ENCODE measurements at regions not wholly inside any gene's neighbourhood (a gene's known extent, or its start where the extent isn't known, plus 50 kb on each side); places are given as distances from the start of the nearest gene placed in this dataset.

- Mint-ChIP-seq H3K36me3 (ENCODE audit: low read depth) (no peaks in the 10 kb centered on the region), H3K4me1 (ENCODE audit: low read depth) (peaks cover 12% of the 10 kb centered on the region), H3K9me3 (no peaks in the 10 kb centered on the region), H3K27me3 (ENCODE audit: low read depth) (peaks cover 3% of the 10 kb centered on the region), H3K27ac (no peak overlapping the region), H3K4me3 (no peak overlapping the region)
- intact Hi-C loops (cut with micrococcal nuclease): no loop called here
- DNase-seq: no peak
- CTCF ChIA-PET: no interaction called here
These were observed 308.4 kb upstream of the MYT1L start for GRCh38 chr2:2639251-2640139.

GRCh38 chr2:2638547-2639220, 307.6 kb upstream of the MYT1L start:
- peaks cover 3% of the 10 kb centered on the region for H3K27me3 Mint-ChIP-seq (ENCODE audit: low read depth)
- CTCF ChIA-PET: no interaction called here
- no peak overlapping the region for H3K27ac Mint-ChIP-seq
- no peaks in the 10 kb centered on the region for H3K36me3 Mint-ChIP-seq (ENCODE audit: low read depth)
- no peak overlapping the region for H3K4me3 Mint-ChIP-seq
- intact Hi-C loops (cut with micrococcal nuclease): no loop called here
- DNase-seq: no peak
- peaks cover 4% of the 10 kb centered on the region for H3K4me1 Mint-ChIP-seq (ENCODE audit: low read depth)
- no peaks in the 10 kb centered on the region for H3K9me3 Mint-ChIP-seq

- no peak for DNase-seq
These were observed 305.7 kb upstream of the MYT1L start for GRCh38 chr2:2636813-2637212.

GRCh38 chr2:2635025-2635528, 304.0 kb upstream of the MYT1L start:
- Mint-ChIP-seq H3K9me3 (no peaks in the 10 kb centered on the region), H3K27me3 (ENCODE audit: low read depth) (peaks cover 3% of the 10 kb centered on the region), H3K36me3 (ENCODE audit: low read depth) (no peaks in the 10 kb centered on the region), H3K27ac (no peak overlapping the region), H3K4me3 (no peak overlapping the region), H3K4me1 (ENCODE audit: low read depth) (peaks cover 2% of the 10 kb centered on the region)
- intact Hi-C loops (cut with micrococcal nuclease): no loop called here
- no peak for DNase-seq
- CTCF ChIA-PET: no interaction called here

More at GRCh38 chr2:2636813-2637212, 305.7 kb upstream of the MYT1L start:
- no peaks in the 10 kb centered on the region for H3K9me3 Mint-ChIP-seq
- H3K36me3 Mint-ChIP-seq (ENCODE audit: low read depth): no peaks in the 10 kb centered on the region
- intact Hi-C loops (cut with micrococcal nuclease): no loop called here
- H3K27me3 Mint-ChIP-seq (ENCODE audit: low read depth): peaks cover 3% of the 10 kb centered on the region
- H3K4me3 Mint-ChIP-seq: no peak overlapping the region
- peaks cover 4% of the 10 kb centered on the region for H3K4me1 Mint-ChIP-seq (ENCODE audit: low read depth)
- CTCF ChIA-PET: no interaction called here
- H3K27ac Mint-ChIP-seq: no peak overlapping the region

GRCh38 chr2:2633017-2633416, 301.9 kb upstream of the MYT1L start:
- intact Hi-C loops (cut with micrococcal nuclease): no loop called here
- no peaks in the 10 kb centered on the region for H3K4me1 Mint-ChIP-seq (ENCODE audit: low read depth)
- no peaks in the 10 kb centered on the region for H3K36me3 Mint-ChIP-seq (ENCODE audit: low read depth)
- no peak overlapping the region for H3K4me3 Mint-ChIP-seq
- CTCF ChIA-PET: interaction anchor here (0.6 kb wide), 1 partner anchor 136 kb away, joined by 4 read pairs; no protein-coding TSS in a partner anchor
- DNase-seq: no peak
- H3K9me3 Mint-ChIP-seq: no peaks in the 10 kb centered on the region
- H3K27me3 Mint-ChIP-seq (ENCODE audit: low read depth): peaks cover 3% of the 10 kb centered on the region
- H3K27ac Mint-ChIP-seq: no peak overlapping the region

GRCh38 chr2:2623939-2624338, 292.9 kb upstream of the MYT1L start:
- no peaks in the 10 kb centered on the region for H3K4me1 Mint-ChIP-seq (ENCODE audit: low read depth)

GRCh38 chr2:2621855-2622254, 290.8 kb upstream of the MYT1L start:
- Mint-ChIP-seq H3K4me1 (ENCODE audit: low read depth) (no peaks in the 10 kb centered on the region), H3K27me3 (ENCODE audit: low read depth) (peaks cover 2% of the 10 kb centered on the region), H3K27ac (no peak overlapping the region), H3K9me3 (no peaks in the 10 kb centered on the region), H3K4me3 (no peak overlapping the region), H3K36me3 (ENCODE audit: low read depth) (no peaks in the 10 kb centered on the region)
- intact Hi-C loops (cut with micrococcal nuclease): no loop called here
- CTCF ChIA-PET: no interaction called here
- no peak for DNase-seq

More at GRCh38 chr2:2623939-2624338, 292.9 kb upstream of the MYT1L start:
- no peak overlapping the region for H3K4me3 Mint-ChIP-seq
- H3K27me3 Mint-ChIP-seq (ENCODE audit: low read depth): peaks cover 2% of the 10 kb centered on the region
- CTCF ChIA-PET: no interaction called here
- H3K9me3 Mint-ChIP-seq: no peaks in the 10 kb centered on the region
- no peak for DNase-seq
- H3K27ac Mint-ChIP-seq: no peak overlapping the region
- intact Hi-C loops (cut with micrococcal nuclease): no loop called here
- H3K36me3 Mint-ChIP-seq (ENCODE audit: low read depth): no peaks in the 10 kb centered on the region

GRCh38 chr2:2620604-2621003, 289.5 kb upstream of the MYT1L start:
- no peak for DNase-seq
- Mint-ChIP-seq H3K9me3 (no peaks in the 10 kb centered on the region), H3K36me3 (ENCODE audit: low read depth) (no peaks in the 10 kb centered on the region), H3K4me1 (ENCODE audit: low read depth) (no peaks in the 10 kb centered on the region), H3K4me3 (no peak overlapping the region), H3K27ac (no peak overlapping the region), H3K27me3 (ENCODE audit: low read depth) (peaks cover 2% of the 10 kb centered on the region)
- CTCF ChIA-PET: no interaction called here
- intact Hi-C loops (cut with micrococcal nuclease): no loop called here

- no peaks in the 10 kb centered on the region for H3K36me3 Mint-ChIP-seq (ENCODE audit: low read depth)
- no peaks in the 10 kb centered on the region for H3K9me3 Mint-ChIP-seq
- CTCF ChIA-PET: no interaction called here
- H3K27ac Mint-ChIP-seq: no peak overlapping the region
- no peaks in the 10 kb centered on the region for H3K4me1 Mint-ChIP-seq (ENCODE audit: low read depth)
- intact Hi-C loops (cut with micrococcal nuclease): no loop called here
- H3K27me3 Mint-ChIP-seq (ENCODE audit: low read depth): peaks cover 2% of the 10 kb centered on the region
- no peak overlapping the region for H3K4me3 Mint-ChIP-seq
- no peak for DNase-seq
These were observed 288.9 kb upstream of the MYT1L start for GRCh38 chr2:2619995-2620394.

GRCh38 chr2:2614452-2614851, 283.4 kb upstream of the MYT1L start:
- CTCF ChIA-PET: no interaction called here

GRCh38 chr2:2613279-2614199, 282.5 kb upstream of the MYT1L start:
- Mint-ChIP-seq H3K27me3 (ENCODE audit: low read depth) (no peaks in the 10 kb centered on the region), H3K27ac (peak overlapping the region; percentile 79), H3K4me3 (peak overlapping the region; percentile 76), H3K4me1 (ENCODE audit: low read depth) (peaks cover 8% of the 10 kb centered on the region), H3K9me3 (peaks cover 3% of the 10 kb centered on the region), H3K36me3 (ENCODE audit: low read depth) (peaks cover 4% of the 10 kb centered on the region)
- intact Hi-C loops (cut with micrococcal nuclease): loop anchor here (1.0 to 2.0 kb wide), 6 partner anchors 33 to 905 kb away; partner anchors contain the start of gene EIPR1
- DNase-seq: peak; percentile 96
- CTCF ChIA-PET: no interaction called here

More at GRCh38 chr2:2614452-2614851, 283.4 kb upstream of the MYT1L start:
- intact Hi-C loops (cut with micrococcal nuclease): no loop called here
- H3K4me3 Mint-ChIP-seq: peak overlapping the region; percentile 76
- peaks cover 4% of the 10 kb centered on the region for H3K36me3 Mint-ChIP-seq (ENCODE audit: low read depth)
- H3K27me3 Mint-ChIP-seq (ENCODE audit: low read depth): no peaks in the 10 kb centered on the region
- H3K27ac Mint-ChIP-seq: no peak overlapping the region
- no peak for DNase-seq
- peaks cover 3% of the 10 kb centered on the region for H3K9me3 Mint-ChIP-seq
- H3K4me1 Mint-ChIP-seq (ENCODE audit: low read depth): peaks cover 8% of the 10 kb centered on the region

- H3K36me3 Mint-ChIP-seq (ENCODE audit: low read depth): peaks cover 4% of the 10 kb centered on the region
- CTCF ChIA-PET: no interaction called here
- no peak for DNase-seq
- peaks cover 3% of the 10 kb centered on the region for H3K9me3 Mint-ChIP-seq
- intact Hi-C loops (cut with micrococcal nuclease): no loop called here
- H3K27me3 Mint-ChIP-seq (ENCODE audit: low read depth): no peaks in the 10 kb centered on the region
- no peak overlapping the region for H3K27ac Mint-ChIP-seq
- H3K4me3 Mint-ChIP-seq: no peak overlapping the region
- peaks cover 8% of the 10 kb centered on the region for H3K4me1 Mint-ChIP-seq (ENCODE audit: low read depth)
These were observed 279.7 kb upstream of the MYT1L start for GRCh38 chr2:2610751-2611150.

All from activated naive CD4-positive, alpha-beta T cell treated with anti-CD3 and anti-CD28 coated beads for 36 hours (primary cell).